ENCODE measurements at regions not wholly inside any gene's neighbourhood (a gene's known extent, or its start where the extent isn't known, plus 50 kb on each side); places are given as distances from the start of the nearest gene placed in this dataset.

DNA sequence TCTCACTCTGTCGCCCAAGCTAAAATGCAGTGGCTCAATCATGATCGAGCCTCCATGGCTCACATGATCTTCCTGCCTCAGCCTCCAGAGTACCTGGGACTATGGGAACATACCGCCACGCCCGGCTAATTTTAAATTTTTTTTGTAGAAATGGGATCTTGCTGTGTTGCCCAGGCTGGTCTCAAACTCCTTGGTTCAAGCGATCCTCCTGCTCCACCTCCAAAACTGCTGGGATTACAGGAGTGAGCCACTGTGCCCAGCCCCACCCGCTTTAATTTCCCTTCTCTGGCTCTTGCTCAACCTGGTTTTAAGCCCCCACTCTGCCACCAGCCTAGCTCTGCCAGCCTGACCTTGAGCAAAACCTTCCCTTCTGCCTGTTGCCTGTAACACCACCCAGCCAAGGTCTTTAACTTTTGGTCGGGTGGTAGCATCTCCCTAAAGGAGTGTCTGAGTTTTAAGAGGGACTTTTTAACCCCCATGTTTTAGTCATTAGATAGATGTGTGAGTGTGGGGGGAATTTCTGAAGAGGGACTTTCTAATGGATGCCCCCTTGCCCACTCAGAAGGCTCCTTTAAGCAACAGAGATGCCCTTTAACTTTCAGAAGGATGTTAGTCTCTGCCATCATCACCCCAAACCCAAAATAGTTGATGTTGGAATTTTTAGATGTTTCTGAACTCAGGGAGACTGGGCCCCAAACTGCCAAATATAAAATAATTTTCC is 71.8 kb upstream of the FOXP4 start:
- H3K9me3 ChIP-seq (ENCODE audit: insufficient read depth, low read length) = no peaks in the 10 kb centered on the region
- H3K9ac ChIP-seq (ENCODE audit: low read length) = no peak overlapping the region
- TF ChIP-seq, protein P1, sequence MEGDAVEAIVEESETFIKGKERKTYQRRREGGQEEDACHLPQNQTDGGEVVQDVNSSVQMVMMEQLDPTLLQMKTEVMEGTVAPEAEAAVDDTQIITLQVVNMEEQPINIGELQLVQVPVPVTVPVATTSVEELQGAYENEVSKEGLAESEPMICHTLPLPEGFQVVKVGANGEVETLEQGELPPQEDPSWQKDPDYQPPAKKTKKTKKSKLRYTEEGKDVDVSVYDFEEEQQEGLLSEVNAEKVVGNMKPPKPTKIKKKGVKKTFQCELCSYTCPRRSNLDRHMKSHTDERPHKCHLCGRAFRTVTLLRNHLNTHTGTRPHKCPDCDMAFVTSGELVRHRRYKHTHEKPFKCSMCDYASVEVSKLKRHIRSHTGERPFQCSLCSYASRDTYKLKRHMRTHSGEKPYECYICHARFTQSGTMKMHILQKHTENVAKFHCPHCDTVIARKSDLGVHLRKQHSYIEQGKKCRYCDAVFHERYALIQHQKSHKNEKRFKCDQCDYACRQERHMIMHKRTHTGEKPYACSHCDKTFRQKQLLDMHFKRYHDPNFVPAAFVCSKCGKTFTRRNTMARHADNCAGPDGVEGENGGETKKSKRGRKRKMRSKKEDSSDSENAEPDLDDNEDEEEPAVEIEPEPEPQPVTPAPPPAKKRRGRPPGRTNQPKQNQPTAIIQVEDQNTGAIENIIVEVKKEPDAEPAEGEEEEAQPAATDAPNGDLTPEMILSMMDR (IDR thresholded peaks at IDR 0.05; ENCODE audit: insufficient read depth, low read length, poor library complexity, severe bottlenecking) = no peak
- no peak overlapping the region for H3K4me2 ChIP-seq (ENCODE audit: low read depth, low read length, poor library complexity, severe bottlenecking)
- H3K79me2 ChIP-seq (ENCODE audit: insufficient read depth, low read length) = no peaks in the 10 kb centered on the region
- no peaks in the 10 kb centered on the region for H3F3A ChIP-seq (ENCODE audit: insufficient read depth)
- no peaks in the 10 kb centered on the region for H3K27me3 ChIP-seq (ENCODE audit: low read length)
- no peak overlapping the region for H2AFZ ChIP-seq (ENCODE audit: low read depth, low read length, severe bottlenecking)
- no peaks in the 10 kb centered on the region for H3K9me2 ChIP-seq (replicated peaks; ENCODE audit: insufficient read depth, low read length)
- no peaks in the 10 kb centered on the region for H3K36me3 ChIP-seq (ENCODE audit: low read length)
- H4K20me1 ChIP-seq (ENCODE audit: low read depth, low read length) = no peaks in the 10 kb centered on the region
- H3K4me3 ChIP-seq (ENCODE audit: insufficient read depth, low read length, poor library complexity, severe bottlenecking) = no peak overlapping the region
- H3K27ac ChIP-seq (ENCODE audit: low read depth, low read length) = no peak overlapping the region

DNA sequence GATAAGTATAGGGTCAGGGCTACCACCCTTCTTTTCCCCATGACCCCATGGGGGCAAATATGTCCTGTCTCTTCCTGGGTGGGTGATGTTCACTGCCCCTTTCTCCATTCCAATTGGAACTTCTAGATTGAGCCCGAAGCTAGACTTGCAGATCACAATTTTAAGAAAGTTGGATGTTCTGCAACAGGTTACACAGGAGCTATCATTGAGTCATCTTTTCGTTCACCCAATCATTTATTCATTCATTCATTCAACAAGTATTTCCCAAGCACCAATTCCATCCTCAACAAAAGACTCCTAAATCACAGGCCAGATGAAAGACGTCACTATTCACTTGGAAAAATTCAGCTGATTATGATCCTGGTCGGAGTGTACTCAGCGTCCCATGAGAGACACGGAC is 71.0 kb upstream of the FOXP4 start:
- H3K27ac ChIP-seq (ENCODE audit: low read depth, low read length) = no peak overlapping the region
- H3K36me3 ChIP-seq (ENCODE audit: low read length) = no peaks in the 10 kb centered on the region
- H3K27me3 ChIP-seq (ENCODE audit: low read length) = no peaks in the 10 kb centered on the region
- H3K4me3 ChIP-seq (ENCODE audit: insufficient read depth, low read length, poor library complexity, severe bottlenecking) = no peak overlapping the region
- H4K20me1 ChIP-seq (ENCODE audit: low read depth, low read length) = no peaks in the 10 kb centered on the region
- TF ChIP-seq, protein P1 (IDR thresholded peaks at IDR 0.05; ENCODE audit: insufficient read depth, low read length, poor library complexity, severe bottlenecking) = no peak
- TF ChIP-seq EZH2phosphoT487 (conservative IDR thresholded peaks at IDR 0.05; ENCODE audit: low read length) = no peak
- H3K9me2 ChIP-seq (replicated peaks; ENCODE audit: insufficient read depth, low read length) = no peaks in the 10 kb centered on the region
- no peaks in the 10 kb centered on the region for H3K79me2 ChIP-seq (ENCODE audit: insufficient read depth, low read length)
- H2AFZ ChIP-seq (ENCODE audit: low read depth, low read length, severe bottlenecking) = no peak overlapping the region
- no peaks in the 10 kb centered on the region for H3F3A ChIP-seq (ENCODE audit: insufficient read depth)
- no peaks in the 10 kb centered on the region for H3K9me3 ChIP-seq (ENCODE audit: insufficient read depth, low read length)
- no peak overlapping the region for H3K4me2 ChIP-seq (ENCODE audit: low read depth, low read length, poor library complexity, severe bottlenecking)
- no peak overlapping the region for H3K9ac ChIP-seq (ENCODE audit: low read length)

DNA sequence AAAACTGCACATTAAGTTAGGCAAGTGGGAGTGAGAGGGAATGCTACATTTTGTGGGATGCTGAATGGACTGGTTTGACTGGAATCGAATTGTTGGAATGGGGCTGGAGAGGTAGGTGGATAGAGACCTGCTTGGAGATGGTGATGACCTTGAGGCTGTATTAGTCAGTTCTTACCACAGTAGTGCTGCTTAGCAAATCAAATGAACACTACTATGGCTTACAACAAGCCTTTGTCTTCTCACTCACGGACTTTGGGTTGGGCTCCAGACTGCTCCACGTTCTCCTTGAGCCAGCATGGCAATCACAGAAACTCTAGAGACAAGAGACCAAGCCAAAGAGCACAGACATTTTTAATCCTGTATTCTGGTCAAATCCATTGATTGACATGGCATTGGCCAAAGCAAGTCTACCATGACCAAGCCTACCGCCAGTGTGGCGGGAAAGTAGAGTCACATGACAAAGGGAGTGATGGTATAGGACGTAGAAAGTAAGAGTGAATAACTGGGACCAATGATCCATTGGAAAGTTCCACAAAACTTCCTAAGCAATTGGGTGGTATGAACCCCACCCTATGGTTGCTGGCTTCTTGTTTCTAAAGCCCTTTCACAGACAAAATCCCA is 70.3 kb upstream of the FOXP4 start:
- Histone ChIP-seq H3K9me3 (ENCODE audit: insufficient read depth, low read length) (no peaks in the 10 kb centered on the region), H3F3A (ENCODE audit: insufficient read depth) (no peaks in the 10 kb centered on the region), H3K9ac (ENCODE audit: low read length) (no peak overlapping the region), H4K20me1 (ENCODE audit: low read depth, low read length) (no peaks in the 10 kb centered on the region), H3K27ac (ENCODE audit: low read depth, low read length) (no peak overlapping the region), H2AFZ (ENCODE audit: low read depth, low read length, severe bottlenecking) (no peak overlapping the region), H3K4me2 (ENCODE audit: low read depth, low read length, poor library complexity, severe bottlenecking) (no peak overlapping the region), H3K79me2 (ENCODE audit: insufficient read depth, low read length) (no peaks in the 10 kb centered on the region), H3K4me3 (ENCODE audit: insufficient read depth, low read length, poor library complexity, severe bottlenecking) (no peak overlapping the region), H3K36me3 (ENCODE audit: low read length) (no peaks in the 10 kb centered on the region), H3K27me3 (ENCODE audit: low read length) (no peaks in the 10 kb centered on the region), H3K9me2 (replicated peaks; ENCODE audit: insufficient read depth, low read length) (no peaks in the 10 kb centered on the region)
- TF ChIP-seq, protein P1 (IDR thresholded peaks at IDR 0.05; ENCODE audit: insufficient read depth, low read length, poor library complexity, severe bottlenecking) = no peak
